Tibial nerve (tissue), 4 donors: ENCODE measurements at regions not wholly inside any gene's neighbourhood (a gene's known extent, or its start where the extent isn't known, plus 50 kb on each side); places are given as distances from the start of the nearest gene placed in this dataset.

Source experiments
- EP300 ChIP-seq, 2 donors: sonication (generic); formaldehyde crosslinking; IDR thresholded peaks; one replicate each; pipeline ENCODE4 v1.6.1; 2017; ENCODE audit warnings: antibody characterized with exemption in 2 of 2, mild to moderate bottlenecking in 1 of 2
- POLR2A ChIP-seq, 2 donors: fragments of 450-650 bp; IDR thresholded peaks; one replicate each; pipeline ENCODE4 v1.6.1; 2017; ENCODE audit warnings: antibody characterized with exemption in 2 of 2, mild to moderate bottlenecking in 2 of 2, moderate library complexity in 2 of 2
- TF ChIP-seq, protein P1 (sequence below), 5 experiments: fragments of 200-600 bp in 3 of 5; fragments of 450-650 bp in 2 of 5; sonication (generic) in 3 of 5; IDR thresholded peaks; one replicate each; pipeline ENCODE4 v1.5.1; 2016 to 2019; ENCODE audit warnings: antibody characterized with exemption in 5 of 5, mild to moderate bottlenecking in 3 of 5, moderate library complexity in 2 of 5

DNA sequence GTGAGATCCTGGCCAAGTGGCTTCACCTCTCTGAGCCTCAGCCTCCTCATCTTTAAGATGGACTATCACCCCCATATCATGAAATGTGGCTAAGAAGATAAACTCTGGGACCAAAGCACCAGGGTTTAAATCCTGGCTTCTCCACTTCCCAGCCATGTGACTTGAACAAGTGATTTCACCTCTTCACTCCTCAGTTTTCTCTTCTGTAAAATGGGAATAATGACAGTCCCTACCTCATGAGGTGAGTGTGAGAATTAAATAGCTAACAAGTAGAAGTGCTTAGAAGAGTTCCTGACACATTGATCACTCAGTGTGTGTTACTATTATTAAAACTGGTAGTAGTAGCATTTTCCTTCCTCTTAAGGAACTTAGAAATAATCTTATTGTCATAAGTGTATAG is 516.9 kb upstream of the SULF2 start:
- TF ChIP-seq, protein P1, sequence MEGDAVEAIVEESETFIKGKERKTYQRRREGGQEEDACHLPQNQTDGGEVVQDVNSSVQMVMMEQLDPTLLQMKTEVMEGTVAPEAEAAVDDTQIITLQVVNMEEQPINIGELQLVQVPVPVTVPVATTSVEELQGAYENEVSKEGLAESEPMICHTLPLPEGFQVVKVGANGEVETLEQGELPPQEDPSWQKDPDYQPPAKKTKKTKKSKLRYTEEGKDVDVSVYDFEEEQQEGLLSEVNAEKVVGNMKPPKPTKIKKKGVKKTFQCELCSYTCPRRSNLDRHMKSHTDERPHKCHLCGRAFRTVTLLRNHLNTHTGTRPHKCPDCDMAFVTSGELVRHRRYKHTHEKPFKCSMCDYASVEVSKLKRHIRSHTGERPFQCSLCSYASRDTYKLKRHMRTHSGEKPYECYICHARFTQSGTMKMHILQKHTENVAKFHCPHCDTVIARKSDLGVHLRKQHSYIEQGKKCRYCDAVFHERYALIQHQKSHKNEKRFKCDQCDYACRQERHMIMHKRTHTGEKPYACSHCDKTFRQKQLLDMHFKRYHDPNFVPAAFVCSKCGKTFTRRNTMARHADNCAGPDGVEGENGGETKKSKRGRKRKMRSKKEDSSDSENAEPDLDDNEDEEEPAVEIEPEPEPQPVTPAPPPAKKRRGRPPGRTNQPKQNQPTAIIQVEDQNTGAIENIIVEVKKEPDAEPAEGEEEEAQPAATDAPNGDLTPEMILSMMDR (IDR thresholded peaks at IDR 0.05) = no peak
- no peak for TF ChIP-seq EP300 (IDR thresholded peaks at IDR 0.05)
- no peak for TF ChIP-seq POLR2A (IDR thresholded peaks at IDR 0.05)
